Astrocyte (in vitro differentiated cells and primary cell): ENCODE measurements at regions not wholly inside any gene's neighbourhood (a gene's known extent, or its start where the extent isn't known, plus 50 kb on each side); places are given as distances from the start of the nearest gene placed in this dataset.

Source experiments
- DNase-seq: peaks from one replicate; pipeline ENCODE4 v3.0.0-alpha.2; 2010; ENCODE audit warnings: low read depth
- FAIRE-seq: peaks from 2 replicates; lab custom pipeline; 2011; peaks lifted over from hg19 to GRCh38; lab: Jason Lieb, UNC
- H2AFZ ChIP-seq: 2 replicates; pipeline ENCODE4 v1.6.0; 2012; ENCODE audit warnings: low read depth, low read length, inconsistent platforms
- H3K27ac ChIP-seq: 2 replicates; pipeline ENCODE4 v1.5.1; 2011; ENCODE audit warnings: low read depth, low read length, inconsistent platforms
- H3K27me3 ChIP-seq: 2 replicates; pipeline ENCODE4 v1.6.0; 2011; ENCODE audit warnings: low read length, inconsistent platforms; ENCODE audit not compliant: insufficient read depth
- H3K36me3 ChIP-seq: 2 replicates; pipeline ENCODE4 v1.5.1; 2011; ENCODE audit warnings: low read length, inconsistent platforms; ENCODE audit not compliant: insufficient read depth
- H3K4me1 ChIP-seq: 2 replicates; pipeline ENCODE4 v1.5.1; 2011; ENCODE audit warnings: low read length, inconsistent platforms; ENCODE audit not compliant: insufficient read depth
- H3K4me2 ChIP-seq: 2 replicates; pipeline ENCODE4 v1.6.0; 2012; ENCODE audit warnings: low read length, inconsistent platforms
- H3K4me3 ChIP-seq: 2 replicates; pipeline ENCODE4 v1.5.1; 2011; ENCODE audit warnings: low read depth, mild to moderate bottlenecking, low read length, inconsistent platforms; ENCODE audit not compliant: insufficient read depth
- H3K79me2 ChIP-seq: 2 replicates; pipeline ENCODE4 v1.6.0; 2012; ENCODE audit warnings: mild to moderate bottlenecking, low read length, inconsistent platforms; ENCODE audit not compliant: insufficient read depth
- H3K9ac ChIP-seq: 2 replicates; pipeline ENCODE4 v1.6.0; 2012; ENCODE audit warnings: mild to moderate bottlenecking, low read length, inconsistent platforms
- H3K9me3 ChIP-seq: 2 replicates; pipeline ENCODE4 v1.5.1; 2012; ENCODE audit warnings: low read depth, mild to moderate bottlenecking, low read length, inconsistent platforms; ENCODE audit not compliant: insufficient read depth
- H4K20me1 ChIP-seq: 2 replicates; pipeline ENCODE4 v1.6.0; 2012; ENCODE audit warnings: low read length, inconsistent platforms; ENCODE audit not compliant: insufficient read depth
- H3K27ac Mint-ChIP-seq: one replicate; pipeline ENCODE4 v1.8.0; 2021; ENCODE audit warnings: mild to moderate bottlenecking, mixed read lengths; ENCODE audit not compliant: unreplicated experiment
- H3K27me3 Mint-ChIP-seq: one replicate; pipeline ENCODE4 v1.8.0; 2021; ENCODE audit warnings: low read depth, mixed read lengths; ENCODE audit not compliant: unreplicated experiment
- H3K36me3 Mint-ChIP-seq: one replicate; pipeline ENCODE4 v1.8.0; 2021; ENCODE audit warnings: low read depth, mixed read lengths; ENCODE audit not compliant: unreplicated experiment
- H3K4me1 Mint-ChIP-seq: one replicate; pipeline ENCODE4 v1.8.0; 2021; ENCODE audit warnings: low read depth, mixed read lengths; ENCODE audit not compliant: unreplicated experiment
- H3K4me3 Mint-ChIP-seq: one replicate; pipeline ENCODE4 v1.8.0; 2021; ENCODE audit warnings: mild to moderate bottlenecking, moderate library complexity, mixed read lengths; ENCODE audit not compliant: unreplicated experiment
- H3K9me3 Mint-ChIP-seq: one replicate; pipeline ENCODE4 v1.8.0; 2021; ENCODE audit warnings: mild to moderate bottlenecking, mixed read lengths; ENCODE audit not compliant: unreplicated experiment
- CTCF ChIP-seq: IDR thresholded peaks from 2 replicates; pipeline ENCODE4 v1.5.1; 2011; ENCODE audit warnings: low read depth, mild to moderate bottlenecking, inconsistent platforms, low read length, moderate library complexity; ENCODE audit not compliant: insufficient read depth
- EZH2 ChIP-seq: IDR thresholded peaks from 2 replicates; pipeline ENCODE4 v1.6.1; 2012; ENCODE audit warnings: mild to moderate bottlenecking, low read length, inconsistent platforms; ENCODE audit not compliant: insufficient read depth

DNA sequence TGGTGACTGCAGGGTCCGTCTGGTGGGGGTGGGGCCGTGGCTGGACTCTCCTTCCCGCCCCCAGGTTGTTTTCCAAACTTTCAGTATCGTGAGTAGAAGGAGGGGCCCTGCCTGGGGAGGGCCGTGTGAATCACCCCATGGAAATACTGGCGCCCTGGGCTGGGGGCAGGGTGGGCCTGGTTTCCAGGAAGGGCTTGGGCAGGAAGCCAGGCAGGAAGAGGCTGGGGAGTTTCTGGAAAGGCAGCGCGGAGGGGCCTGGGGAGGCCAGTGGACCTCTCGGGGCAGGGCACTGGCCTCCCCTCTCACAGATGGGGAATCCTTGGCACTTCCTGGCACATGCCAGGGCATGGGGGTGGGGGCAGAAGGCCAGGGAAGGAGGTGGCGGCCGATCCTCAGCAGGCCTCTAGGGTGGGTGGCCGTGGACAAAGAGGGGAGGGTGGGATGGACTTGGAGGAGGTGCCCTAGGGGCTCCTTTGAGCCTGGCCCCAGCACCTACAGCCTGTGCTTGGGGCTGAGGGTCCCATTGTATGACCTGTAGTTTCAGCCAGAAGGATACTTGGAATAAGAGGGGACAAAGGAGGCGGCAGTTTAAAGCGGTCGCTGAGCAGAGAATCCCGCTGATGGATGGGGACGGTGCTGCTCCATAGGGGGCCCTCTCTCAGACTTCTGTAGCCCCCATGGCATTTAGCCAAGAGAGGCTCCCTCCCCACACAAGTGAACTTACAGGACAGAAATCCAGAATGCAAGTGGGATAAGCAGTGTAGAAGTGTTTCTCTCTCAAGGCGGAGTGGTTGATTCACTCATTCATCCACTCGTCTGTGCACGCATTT lies 56.5 kb upstream of the GATA2 start:
- no peak for TF ChIP-seq EZH2
- TF ChIP-seq CTCF, result no peak
- peaks cover 45% of the 10 kb centered on the region for H3K4me1 ChIP-seq
- no peaks in the 10 kb centered on the region for H3K36me3 ChIP-seq
- Mint-ChIP-seq H3K4me1 (peaks cover 35% of the 10 kb centered on the region), H3K27ac (peak overlapping the region; percentile 90), H3K9me3 (peaks cover 5% of the 10 kb centered on the region), H3K27me3 (peaks cover 7% of the 10 kb centered on the region), H3K4me3 (peak overlapping the region; percentile 20), H3K36me3 (peaks cover 2% of the 10 kb centered on the region)
- H3K4me2 ChIP-seq, result peak overlapping the region; percentile 69
- peak overlapping the region; percentile 57 for H3K9ac ChIP-seq
- H3K79me2 ChIP-seq, result no peaks in the 10 kb centered on the region
- peak overlapping the region; percentile 77 for H2AFZ ChIP-seq
- peak; percentile 84 for DNase-seq
- no peaks in the 10 kb centered on the region for H3K27me3 ChIP-seq
- peak overlapping the region; percentile 41 for H3K27ac ChIP-seq
- no peaks in the 10 kb centered on the region for H3K9me3 ChIP-seq
- FAIRE-seq, result no peak
- H4K20me1 ChIP-seq, result no peaks in the 10 kb centered on the region
- H3K4me3 ChIP-seq, result peak overlapping the region; percentile 22

DNA sequence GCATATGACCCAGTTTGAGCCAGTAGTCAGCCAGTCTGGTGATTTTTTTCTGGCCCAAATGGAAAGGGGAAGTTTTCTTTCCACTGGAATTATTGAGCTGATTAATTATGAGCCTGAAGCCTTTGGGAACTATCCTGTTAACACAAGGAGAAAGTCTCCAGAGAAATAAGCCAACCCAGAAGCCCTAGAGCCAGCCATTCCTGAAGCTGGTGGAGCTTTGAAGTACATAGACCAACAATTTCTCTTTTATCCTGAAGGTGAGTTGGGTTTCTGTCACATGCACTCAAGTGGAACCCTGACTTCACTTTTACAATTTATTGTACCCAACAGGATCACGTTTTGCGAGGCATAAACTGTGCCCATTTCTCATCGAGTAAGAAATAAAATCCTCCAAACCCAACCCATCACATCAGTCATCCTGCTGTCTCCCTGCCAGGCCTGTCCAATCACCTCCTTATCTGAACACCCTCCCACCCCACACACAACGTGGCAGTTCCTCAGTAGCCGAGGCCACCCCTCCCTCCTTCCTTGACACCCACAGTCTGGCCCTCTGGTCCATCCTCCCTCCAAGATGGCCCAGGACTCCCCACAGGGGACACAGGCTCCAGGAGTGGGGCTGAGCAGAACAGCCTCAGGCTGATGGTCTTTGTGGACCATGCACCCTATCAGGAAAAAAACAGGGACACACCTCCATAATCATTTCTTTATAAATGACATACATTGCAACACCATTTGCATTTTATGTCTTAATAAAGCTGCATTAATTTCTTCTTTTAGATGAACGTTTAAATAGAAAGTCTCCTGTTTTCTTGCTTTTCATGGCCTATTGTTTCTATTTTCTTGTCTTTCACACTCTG lies 55.7 kb upstream of the GATA2 start:
- H3K9me3 Mint-ChIP-seq, result peaks cover 5% of the 10 kb centered on the region
- H3K9ac ChIP-seq, result peak overlapping the region; percentile 57
- peak overlapping the region; percentile 69 for H3K4me2 ChIP-seq
- H3K27me3 ChIP-seq, result no peaks in the 10 kb centered on the region
- FAIRE-seq (no peak), DNase-seq (peak; percentile 66)
- no peaks in the 10 kb centered on the region for H4K20me1 ChIP-seq
- peak overlapping the region; percentile 22 for H3K4me3 ChIP-seq
- H3K4me1 ChIP-seq, result peaks cover 37% of the 10 kb centered on the region
- H3K36me3 Mint-ChIP-seq, result peaks cover 2% of the 10 kb centered on the region
- H3K27me3 Mint-ChIP-seq, result peaks cover 1% of the 10 kb centered on the region
- no peaks in the 10 kb centered on the region for H3K79me2 ChIP-seq
- peaks cover 32% of the 10 kb centered on the region for H3K4me1 Mint-ChIP-seq
- peak overlapping the region; percentile 90 for H3K27ac Mint-ChIP-seq
- H2AFZ ChIP-seq, result peak overlapping the region; percentile 77
- H3K27ac ChIP-seq, result peak overlapping the region; percentile 32
- peak overlapping the region; percentile 20 for H3K4me3 Mint-ChIP-seq
- H3K36me3 ChIP-seq, result no peaks in the 10 kb centered on the region
- H3K9me3 ChIP-seq, result no peaks in the 10 kb centered on the region
- TF ChIP-seq CTCF (no peak), EZH2 (no peak)
